ENCODE measurements at regions not wholly inside any gene's neighbourhood (a gene's known extent, or its start where the extent isn't known, plus 50 kb on each side); places are given as distances from the start of the nearest gene placed in this dataset.

DNA sequence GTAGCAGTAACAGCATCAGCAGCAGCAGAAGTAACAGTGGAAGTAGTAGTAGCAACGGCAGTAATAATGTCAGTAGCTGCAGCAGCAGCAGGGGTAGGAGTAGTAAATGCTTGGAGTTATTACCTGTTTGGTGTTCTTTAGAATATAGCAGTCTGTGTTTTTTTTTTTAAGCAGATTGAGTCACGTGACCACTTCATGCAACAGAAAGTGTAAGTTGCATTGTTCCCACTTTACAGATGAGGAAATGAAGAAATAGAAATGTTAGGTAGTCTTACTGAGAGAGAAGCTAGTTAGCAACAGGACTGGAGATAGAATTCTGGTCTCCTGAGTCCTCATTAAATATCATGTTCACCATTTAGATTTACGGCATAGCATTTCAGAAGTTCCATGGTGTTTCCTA lies 358.2 kb downstream of the HAPSTR1 start:
- no peak overlapping the region for H3K27ac Mint-ChIP-seq

DNA sequence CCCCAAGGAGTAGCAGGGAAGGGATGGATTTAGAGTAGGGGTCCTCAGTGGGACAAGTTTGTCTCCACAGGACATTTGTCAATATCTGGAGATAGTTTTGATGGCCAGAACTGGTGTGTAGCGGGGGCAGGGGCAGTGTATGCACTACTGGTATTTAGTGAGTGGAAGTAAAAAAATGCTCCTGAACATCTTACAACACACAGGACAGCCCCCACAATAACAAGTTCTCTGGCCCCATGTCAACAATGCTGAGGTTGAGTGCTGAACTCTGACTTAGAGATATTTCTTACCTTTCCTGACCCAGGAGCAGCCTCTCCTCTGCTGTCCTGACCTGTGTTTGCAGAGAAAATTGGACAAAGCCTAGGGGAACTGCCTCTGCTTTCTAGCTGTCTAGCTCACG lies 365.8 kb downstream of the HAPSTR1 start:
- H3K27me3 ChIP-seq (ENCODE audit: control insufficient read depth in 2 of 2, insufficient read depth in 2 of 2, low read length in 2 of 2) = no peaks in the 10 kb centered on the region
- no peaks in the 10 kb centered on the region for H3K4me1 ChIP-seq (ENCODE audit: control insufficient read depth in 2 of 2, insufficient read depth in 2 of 2, low read length in 2 of 2)
- no peak for DNase-seq
- no peak for ATAC-seq
- POLR2A ChIA-PET = no interaction called here
- intact Hi-C loops (cut with micrococcal nuclease) = no loop called here
- no peaks in the 10 kb centered on the region for H3K9me3 ChIP-seq (ENCODE audit: control insufficient read depth in 2 of 3, low read length in 3 of 3)
- CTCF ChIA-PET = no interaction called here
- Mint-ChIP-seq H3K27me3 (peaks cover 0 to 16% (median 0%) of the 10 kb centered on the region in 5 donors), H3K27ac (no peak overlapping the region), H3K9me3 (peaks cover 3 to 28% (median 13%) of the 10 kb centered on the region in 11 donors), H3K4me1 (no peaks in the 10 kb centered on the region), H3K4me3 (no peak overlapping the region), H3K36me3 (peaks cover 0 to 12% (median 0%) of the 10 kb centered on the region in 5 donors)
- no peak overlapping the region for H3K27ac ChIP-seq (ENCODE audit: low read depth, low read length)
- H3K4me3 ChIP-seq (ENCODE audit: low read length) = no peak overlapping the region
- no peaks in the 10 kb centered on the region for H3K36me3 ChIP-seq (ENCODE audit: control insufficient read depth in 2 of 3, insufficient read depth in 3 of 3, low read length in 3 of 3)

More for the DNA sequence above, 358.2 kb downstream of the HAPSTR1 start:
- H3K36me3 Mint-ChIP-seq = peaks cover 0 to 9% (median 4%) of the 10 kb centered on the region in 5 donors
- peaks cover 12 to 53% (median 21%) of the 10 kb centered on the region in 11 donors for H3K9me3 Mint-ChIP-seq
- no peak overlapping the region for H3K4me3 Mint-ChIP-seq
- H3K4me1 Mint-ChIP-seq = no peaks in the 10 kb centered on the region
- ChIA-PET CTCF (no interaction called here), POLR2A (no interaction called here)
- peaks cover 0 to 10% (median 0%) of the 10 kb centered on the region in 5 donors for H3K27me3 Mint-ChIP-seq
- intact Hi-C loops (cut with micrococcal nuclease) = no loop called here
- no peaks in the 10 kb centered on the region for H3K4me1 ChIP-seq (ENCODE audit: control insufficient read depth in 2 of 2, insufficient read depth in 2 of 2, low read length in 2 of 2)
- H3K27me3 ChIP-seq (ENCODE audit: control insufficient read depth in 2 of 2, insufficient read depth in 2 of 2, low read length in 2 of 2) = no peaks in the 10 kb centered on the region
- no peak for ATAC-seq
- H3K4me3 ChIP-seq (ENCODE audit: low read length) = no peak overlapping the region
- DNase-seq = no peak
- H3K27ac ChIP-seq (ENCODE audit: low read depth, low read length) = no peak overlapping the region
- H3K36me3 ChIP-seq (ENCODE audit: control insufficient read depth in 2 of 3, insufficient read depth in 3 of 3, low read length in 3 of 3) = no peaks in the 10 kb centered on the region
- H3K9me3 ChIP-seq (ENCODE audit: control insufficient read depth in 2 of 3, low read length in 3 of 3) = no peaks in the 10 kb centered on the region

DNA sequence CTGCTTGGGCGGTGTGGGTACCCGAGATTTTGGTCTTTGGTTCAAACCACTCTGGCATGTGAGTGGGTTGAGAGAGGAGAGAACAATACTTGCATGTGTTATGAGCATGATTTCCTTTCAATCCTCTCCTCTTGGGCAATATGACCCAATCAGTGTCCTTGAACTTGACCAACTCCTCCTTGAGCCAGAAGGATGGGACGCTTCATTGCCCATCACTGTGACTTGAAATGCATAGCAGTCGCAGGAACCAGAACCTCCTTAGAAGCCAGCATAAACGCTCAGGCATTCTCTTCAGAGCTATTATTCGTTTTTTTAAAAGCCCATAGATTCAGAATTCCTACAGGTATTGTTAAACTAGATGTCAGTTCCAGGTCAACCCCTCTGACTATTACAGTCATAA lies 367.4 kb downstream of the HAPSTR1 start:
- Mint-ChIP-seq H3K36me3 (peaks cover 0 to 12% (median 0%) of the 10 kb centered on the region in 5 donors), H3K4me3 (no peak overlapping the region), H3K9me3 (peaks cover 3 to 22% (median 10%) of the 10 kb centered on the region in 11 donors), H3K27me3 (peaks cover 0 to 12% (median 0%) of the 10 kb centered on the region in 5 donors), H3K4me1 (no peaks in the 10 kb centered on the region), H3K27ac (no peak overlapping the region)
- ChIA-PET CTCF (no interaction called here), POLR2A (no interaction called here)
- H3K4me1 ChIP-seq (ENCODE audit: control insufficient read depth in 2 of 2, insufficient read depth in 2 of 2, low read length in 2 of 2) = no peaks in the 10 kb centered on the region
- DNase-seq = no peak
- no peak overlapping the region for H3K27ac ChIP-seq (ENCODE audit: low read depth, low read length)
- H3K4me3 ChIP-seq (ENCODE audit: low read length) = no peak overlapping the region
- intact Hi-C loops (cut with micrococcal nuclease) = no loop called here
- H3K27me3 ChIP-seq (ENCODE audit: control insufficient read depth in 2 of 2, insufficient read depth in 2 of 2, low read length in 2 of 2) = no peaks in the 10 kb centered on the region
- H3K9me3 ChIP-seq (ENCODE audit: control insufficient read depth in 2 of 3, low read length in 3 of 3) = no peaks in the 10 kb centered on the region
- H3K36me3 ChIP-seq (ENCODE audit: control insufficient read depth in 2 of 3, insufficient read depth in 3 of 3, low read length in 3 of 3) = no peaks in the 10 kb centered on the region
- no peak for ATAC-seq

GRCh38 chr16:9462984-9463383 lies 371.5 kb downstream of the HAPSTR1 start:
- Histone ChIP-seq H3K27ac (ENCODE audit: low read depth, low read length) (no peak overlapping the region), H3K36me3 (ENCODE audit: control insufficient read depth in 2 of 3, insufficient read depth in 3 of 3, low read length in 3 of 3) (no peaks in the 10 kb centered on the region), H3K4me1 (ENCODE audit: control insufficient read depth in 2 of 2, insufficient read depth in 2 of 2, low read length in 2 of 2) (no peaks in the 10 kb centered on the region), H3K4me3 (ENCODE audit: low read length) (no peak overlapping the region), H3K27me3 (ENCODE audit: control insufficient read depth in 2 of 2, insufficient read depth in 2 of 2, low read length in 2 of 2) (no peaks in the 10 kb centered on the region), H3K9me3 (ENCODE audit: control insufficient read depth in 2 of 3, low read length in 3 of 3) (no peaks in the 10 kb centered on the region)
- DNase-seq = no peak
- no peaks in the 10 kb centered on the region for H3K4me1 Mint-ChIP-seq
- H3K4me3 Mint-ChIP-seq = no peak overlapping the region
- intact Hi-C loops (cut with micrococcal nuclease) = no loop called here
- no peak overlapping the region for H3K27ac Mint-ChIP-seq
- H3K27me3 Mint-ChIP-seq = peaks cover 0 to 11% (median 3%) of the 10 kb centered on the region in 5 donors
- no peaks in the 10 kb centered on the region for H3K36me3 Mint-ChIP-seq
- POLR2A ChIA-PET = no interaction called here
- CTCF ChIA-PET = no interaction called here
- peaks cover 0 to 10% (median 0%) of the 10 kb centered on the region in 11 donors for H3K9me3 Mint-ChIP-seq
- no peak for ATAC-seq

- Histone ChIP-seq H3K27me3 (ENCODE audit: control insufficient read depth in 2 of 2, insufficient read depth in 2 of 2, low read length in 2 of 2) (no peaks in the 10 kb centered on the region), H3K4me1 (ENCODE audit: control insufficient read depth in 2 of 2, insufficient read depth in 2 of 2, low read length in 2 of 2) (no peaks in the 10 kb centered on the region), H3K27ac (ENCODE audit: low read depth, low read length) (no peak overlapping the region), H3K36me3 (ENCODE audit: control insufficient read depth in 2 of 3, insufficient read depth in 3 of 3, low read length in 3 of 3) (no peaks in the 10 kb centered on the region), H3K4me3 (ENCODE audit: low read length) (no peak overlapping the region), H3K9me3 (ENCODE audit: control insufficient read depth in 2 of 3, low read length in 3 of 3) (no peaks in the 10 kb centered on the region)
- Mint-ChIP-seq H3K36me3 (no peaks in the 10 kb centered on the region), H3K4me1 (no peaks in the 10 kb centered on the region), H3K4me3 (no peak overlapping the region), H3K27me3 (peaks cover 0 to 11% (median 3%) of the 10 kb centered on the region in 5 donors), H3K27ac (no peak overlapping the region), H3K9me3 (peaks cover 0 to 10% (median 0%) of the 10 kb centered on the region in 11 donors)
- intact Hi-C loops (cut with micrococcal nuclease) = no loop called here
- POLR2A ChIA-PET = no interaction called here
- DNase-seq (no peak), ATAC-seq (no peak)
- CTCF ChIA-PET = no interaction called here
Measured at GRCh38 chr16:9463461-9463860, 372.0 kb downstream of the HAPSTR1 start.

GRCh38 chr16:9465161-9465560 lies 373.7 kb downstream of the HAPSTR1 start:
- ChIA-PET CTCF (no interaction called here), POLR2A (no interaction called here)
- intact Hi-C loops (cut with micrococcal nuclease) = no loop called here
- H3K27ac ChIP-seq (ENCODE audit: low read depth, low read length) = no peak overlapping the region
- Mint-ChIP-seq H3K27ac (no peak overlapping the region), H3K4me1 (no peaks in the 10 kb centered on the region), H3K27me3 (peaks cover 0 to 11% (median 0%) of the 10 kb centered on the region in 5 donors), H3K4me3 (no peak overlapping the region), H3K36me3 (peaks cover 0 to 5% (median 0%) of the 10 kb centered on the region in 5 donors), H3K9me3 (peaks cover 0 to 17% (median 2%) of the 10 kb centered on the region in 11 donors)
- H3K27me3 ChIP-seq (ENCODE audit: control insufficient read depth in 2 of 2, insufficient read depth in 2 of 2, low read length in 2 of 2) = no peaks in the 10 kb centered on the region
- DNase-seq (no peak), ATAC-seq (no peak)
- no peaks in the 10 kb centered on the region for H3K4me1 ChIP-seq (ENCODE audit: control insufficient read depth in 2 of 2, insufficient read depth in 2 of 2, low read length in 2 of 2)
- no peaks in the 10 kb centered on the region for H3K9me3 ChIP-seq (ENCODE audit: control insufficient read depth in 2 of 3, low read length in 3 of 3)
- no peak overlapping the region for H3K4me3 ChIP-seq (ENCODE audit: low read length)
- H3K36me3 ChIP-seq (ENCODE audit: control insufficient read depth in 2 of 3, insufficient read depth in 3 of 3, low read length in 3 of 3) = no peaks in the 10 kb centered on the region

GRCh38 chr16:9469512-9469911 lies 378.1 kb downstream of the HAPSTR1 start:
- intact Hi-C loops (cut with micrococcal nuclease) = no loop called here
- ChIA-PET CTCF (no interaction called here), POLR2A (no interaction called here)
- H3K36me3 Mint-ChIP-seq = peaks cover 0 to 5% (median 0%) of the 10 kb centered on the region in 5 donors
- no peaks in the 10 kb centered on the region for H3K9me3 ChIP-seq (ENCODE audit: control insufficient read depth in 2 of 3, low read length in 3 of 3)
- no peak overlapping the region for H3K4me3 ChIP-seq (ENCODE audit: low read length)
- no peak overlapping the region for H3K27ac ChIP-seq (ENCODE audit: low read depth, low read length)
- ATAC-seq = no peak
- H3K4me3 Mint-ChIP-seq = no peak overlapping the region
- no peaks in the 10 kb centered on the region for H3K36me3 ChIP-seq (ENCODE audit: control insufficient read depth in 2 of 3, insufficient read depth in 3 of 3, low read length in 3 of 3)
- H3K27ac Mint-ChIP-seq = no peak overlapping the region
- DNase-seq = no peak
- H3K9me3 Mint-ChIP-seq = peaks cover 0 to 17% (median 2%) of the 10 kb centered on the region in 11 donors
- peaks cover 0 to 11% (median 3%) of the 10 kb centered on the region in 5 donors for H3K27me3 Mint-ChIP-seq
- H3K4me1 ChIP-seq (ENCODE audit: control insufficient read depth in 2 of 2, insufficient read depth in 2 of 2, low read length in 2 of 2) = no peaks in the 10 kb centered on the region
- H3K27me3 ChIP-seq (ENCODE audit: control insufficient read depth in 2 of 2, insufficient read depth in 2 of 2, low read length in 2 of 2) = no peaks in the 10 kb centered on the region
- no peaks in the 10 kb centered on the region for H3K4me1 Mint-ChIP-seq
